HG02571 (cell line): ENCODE measurements at regions not wholly inside any gene's neighbourhood (a gene's known extent, or its start where the extent isn't known, plus 50 kb on each side); places are given as distances from the start of the nearest gene placed in this dataset.
"Not testable (repeated sequence)": the region's sequence is repeated elsewhere in the genome, so short reads cannot be mapped to it uniquely, and the experiment has no call there.

Experiments used
- ATAC-seq: cut with Tn5 transposase; IDR thresholded peaks from one replicate; pipeline ENCODE4 v1.9.1; 2021; ENCODE audit warnings: mild to moderate bottlenecking, moderate library complexity; ENCODE audit not compliant: unreplicated experiment

GRCh38 chr18:53821141-53821540 lies 403.3 kb downstream of the MBD2 start:
- ATAC-seq, result not testable (repeated sequence)

- no peak for ATAC-seq
Observed at GRCh38 chr18:53819671-53820070, 404.8 kb downstream of the MBD2 start.

- ATAC-seq, result no peak
Observed at GRCh38 chr18:53819174-53819573, 405.3 kb downstream of the MBD2 start.

GRCh38 chr18:53817976-53818950 lies 406.2 kb downstream of the MBD2 start:
- no peak for ATAC-seq

GRCh38 chr18:53800171-53800570 lies 424.3 kb downstream of the MBD2 start:
- ATAC-seq, result no peak

- no peak for ATAC-seq
Observed at GRCh38 chr18:53799134-53799533, 425.3 kb downstream of the MBD2 start.

- ATAC-seq, result no peak
Observed at GRCh38 chr18:53798516-53798915, 426.0 kb downstream of the MBD2 start.

GRCh38 chr18:53797998-53798495 lies 426.4 kb downstream of the MBD2 start:
- ATAC-seq, result no peak

GRCh38 chr18:53796040-53796729 lies 428.3 kb downstream of the MBD2 start:
- peak; percentile 86 for ATAC-seq

GRCh38 chr18:53795610-53796009 lies 428.9 kb downstream of the MBD2 start:
- no peak for ATAC-seq

GRCh38 chr18:53795061-53795460 lies 429.4 kb downstream of the MBD2 start:
- no peak for ATAC-seq

GRCh38 chr18:53792762-53793161 lies 431.7 kb downstream of the MBD2 start:
- ATAC-seq, result no peak

- no peak for ATAC-seq
Observed at GRCh38 chr18:53790786-53791185, 433.7 kb downstream of the MBD2 start.

GRCh38 chr18:53789376-53790247 lies 434.9 kb downstream of the MBD2 start:
- no peak for ATAC-seq

GRCh38 chr18:53785811-53786210 lies 438.7 kb downstream of the MBD2 start:
- no peak for ATAC-seq

GRCh38 chr18:53784253-53784652 lies 440.2 kb downstream of the MBD2 start:
- ATAC-seq, result no peak

GRCh38 chr18:53780666-53781065 lies 443.8 kb downstream of the MBD2 start:
- ATAC-seq, result no peak

- ATAC-seq, result no peak
Observed at GRCh38 chr18:53772293-53772692, 452.2 kb downstream of the MBD2 start.

- no peak for ATAC-seq
Observed at GRCh38 chr18:53771664-53772063, 452.8 kb downstream of the MBD2 start.

- ATAC-seq, result no peak
Observed at GRCh38 chr18:53765211-53765610, 459.3 kb downstream of the MBD2 start.

- no peak for ATAC-seq
Observed at GRCh38 chr18:53764086-53764485, 460.4 kb downstream of the MBD2 start.
